ENCODE measurements at regions not wholly inside any gene's neighbourhood (a gene's known extent, or its start where the extent isn't known, plus 50 kb on each side); places are given as distances from the start of the nearest gene placed in this dataset.

DNA sequence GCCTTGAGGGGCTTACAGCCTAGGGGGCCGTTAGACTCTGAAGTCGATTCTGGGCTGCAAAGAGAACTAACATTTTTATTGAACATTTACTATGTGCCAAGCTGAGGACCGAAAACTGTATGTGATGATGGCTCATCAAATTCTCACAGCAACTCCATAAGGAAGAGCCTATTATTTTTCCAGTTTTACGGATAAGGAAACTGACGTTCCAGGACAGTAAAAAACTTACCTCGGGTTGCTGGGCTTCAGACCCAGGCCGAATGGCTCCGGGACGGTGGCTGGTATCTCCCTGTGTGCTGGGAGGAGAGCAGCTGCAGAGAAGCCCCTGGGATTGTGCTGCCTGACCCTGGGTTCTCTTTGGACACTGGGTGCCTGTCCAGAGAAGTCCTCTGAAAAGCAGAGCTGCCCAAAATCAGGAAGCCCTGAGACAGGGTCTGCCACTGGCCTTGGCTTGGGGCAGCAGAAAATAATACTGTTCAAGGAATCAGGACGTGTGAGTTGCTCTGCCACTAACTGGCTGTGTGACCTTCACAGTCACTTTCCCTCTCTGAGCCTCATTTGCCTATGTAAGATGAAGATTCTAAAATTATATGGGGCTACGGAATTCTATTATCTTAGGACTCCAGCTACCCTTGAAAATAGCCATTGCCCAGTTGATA lies 116.3 kb upstream of the CPEB4 start:
- TF ChIP-seq, protein P1, sequence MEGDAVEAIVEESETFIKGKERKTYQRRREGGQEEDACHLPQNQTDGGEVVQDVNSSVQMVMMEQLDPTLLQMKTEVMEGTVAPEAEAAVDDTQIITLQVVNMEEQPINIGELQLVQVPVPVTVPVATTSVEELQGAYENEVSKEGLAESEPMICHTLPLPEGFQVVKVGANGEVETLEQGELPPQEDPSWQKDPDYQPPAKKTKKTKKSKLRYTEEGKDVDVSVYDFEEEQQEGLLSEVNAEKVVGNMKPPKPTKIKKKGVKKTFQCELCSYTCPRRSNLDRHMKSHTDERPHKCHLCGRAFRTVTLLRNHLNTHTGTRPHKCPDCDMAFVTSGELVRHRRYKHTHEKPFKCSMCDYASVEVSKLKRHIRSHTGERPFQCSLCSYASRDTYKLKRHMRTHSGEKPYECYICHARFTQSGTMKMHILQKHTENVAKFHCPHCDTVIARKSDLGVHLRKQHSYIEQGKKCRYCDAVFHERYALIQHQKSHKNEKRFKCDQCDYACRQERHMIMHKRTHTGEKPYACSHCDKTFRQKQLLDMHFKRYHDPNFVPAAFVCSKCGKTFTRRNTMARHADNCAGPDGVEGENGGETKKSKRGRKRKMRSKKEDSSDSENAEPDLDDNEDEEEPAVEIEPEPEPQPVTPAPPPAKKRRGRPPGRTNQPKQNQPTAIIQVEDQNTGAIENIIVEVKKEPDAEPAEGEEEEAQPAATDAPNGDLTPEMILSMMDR (IDR thresholded peaks at IDR 0.05) = no peak
- no peak for TF ChIP-seq POLR2A (IDR thresholded peaks at IDR 0.05)

Data from heart left ventricle (tissue), 13 donors.